ENCODE measurements at regions not wholly inside any gene's neighbourhood (a gene's known extent, or its start where the extent isn't known, plus 50 kb on each side); places are given as distances from the start of the nearest gene placed in this dataset.

DNA sequence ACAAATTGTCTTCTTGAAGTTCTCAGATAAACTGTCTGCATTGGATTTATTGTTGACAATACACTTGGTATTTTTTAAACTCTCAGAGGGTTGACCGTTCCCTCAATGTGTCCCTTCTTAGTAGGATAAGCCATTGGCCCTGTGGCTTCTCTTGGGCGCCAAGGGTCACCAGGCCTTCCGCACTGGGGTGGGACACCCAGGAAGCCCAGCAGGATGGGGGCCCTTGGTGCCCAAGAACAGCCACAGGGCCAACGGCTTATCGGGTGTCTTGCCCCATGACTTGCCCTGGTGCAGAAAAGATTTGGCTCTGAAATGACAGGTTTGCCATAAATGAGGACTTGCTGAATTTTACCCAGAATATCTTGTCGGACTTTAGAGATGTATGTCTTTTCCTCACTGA lies 375.0 kb downstream of the IRX2 start:
- no peak for TF ChIP-seq POLR2AphosphoS5 (IDR thresholded peaks at IDR 0.05; ENCODE audit: low read depth, low read length)
- TF ChIP-seq, protein P1, sequence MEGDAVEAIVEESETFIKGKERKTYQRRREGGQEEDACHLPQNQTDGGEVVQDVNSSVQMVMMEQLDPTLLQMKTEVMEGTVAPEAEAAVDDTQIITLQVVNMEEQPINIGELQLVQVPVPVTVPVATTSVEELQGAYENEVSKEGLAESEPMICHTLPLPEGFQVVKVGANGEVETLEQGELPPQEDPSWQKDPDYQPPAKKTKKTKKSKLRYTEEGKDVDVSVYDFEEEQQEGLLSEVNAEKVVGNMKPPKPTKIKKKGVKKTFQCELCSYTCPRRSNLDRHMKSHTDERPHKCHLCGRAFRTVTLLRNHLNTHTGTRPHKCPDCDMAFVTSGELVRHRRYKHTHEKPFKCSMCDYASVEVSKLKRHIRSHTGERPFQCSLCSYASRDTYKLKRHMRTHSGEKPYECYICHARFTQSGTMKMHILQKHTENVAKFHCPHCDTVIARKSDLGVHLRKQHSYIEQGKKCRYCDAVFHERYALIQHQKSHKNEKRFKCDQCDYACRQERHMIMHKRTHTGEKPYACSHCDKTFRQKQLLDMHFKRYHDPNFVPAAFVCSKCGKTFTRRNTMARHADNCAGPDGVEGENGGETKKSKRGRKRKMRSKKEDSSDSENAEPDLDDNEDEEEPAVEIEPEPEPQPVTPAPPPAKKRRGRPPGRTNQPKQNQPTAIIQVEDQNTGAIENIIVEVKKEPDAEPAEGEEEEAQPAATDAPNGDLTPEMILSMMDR (IDR thresholded peaks at IDR 0.05; ENCODE audit: control extremely low read depth in 1 of 3, insufficient read depth in 1 of 3, low read depth in 1 of 3, low read length in 3 of 3): no peak
- no peak for TF ChIP-seq ZNF274 (IDR thresholded peaks at IDR 0.05; ENCODE audit: borderline replicate concordance, extremely low read depth, low read length)
- TF ChIP-seq RFX5 (IDR thresholded peaks at IDR 0.05; ENCODE audit: borderline replicate concordance, low read depth, low read length): no peak
- TF ChIP-seq FOSL1 (IDR thresholded peaks at IDR 0.05; ENCODE audit: insufficient read depth, low read depth, low read length): no peak
- no peak for TF ChIP-seq EP300 (IDR thresholded peaks at IDR 0.05; ENCODE audit: borderline replicate concordance in 1 of 2, low read depth in 2 of 2, low read length in 2 of 2)

All from H1 (cell line).